GM10266 (cell line): ENCODE measurements at regions not wholly inside any gene's neighbourhood (a gene's known extent, or its start where the extent isn't known, plus 50 kb on each side); places are given as distances from the start of the nearest gene placed in this dataset.

ENCODE experiments used
- DNase-seq: peaks from one replicate; pipeline ENCODE4 v3.0.0; 2012; ENCODE audit errors: extremely low spot score
- CTCF ChIP-seq: IDR thresholded peaks from 2 replicates; pipeline ENCODE4 v1.5.1; 2012; ENCODE audit warnings: mild to moderate bottlenecking, low read depth; ENCODE audit not compliant: control insufficient read depth, insufficient read depth; ENCODE audit errors: missing control alignments

- TF ChIP-seq CTCF, result no peak
- DNase-seq, result no peak
Observed at GRCh38 chr1:194133152-194133551, 946.7 kb upstream of the B3GALT2 start.

- DNase-seq, result no peak
- TF ChIP-seq CTCF, result no peak
Observed at GRCh38 chr1:194118086-194118485, 931.7 kb upstream of the B3GALT2 start.

GRCh38 chr1:194117582-194117981 is 931.2 kb upstream of the B3GALT2 start:
- TF ChIP-seq CTCF, result no peak
- DNase-seq, result no peak

GRCh38 chr1:194114288-194114687 is 927.9 kb upstream of the B3GALT2 start:
- no peak for TF ChIP-seq CTCF
- no peak for DNase-seq

GRCh38 chr1:194105381-194105780 is 919.0 kb upstream of the B3GALT2 start:
- DNase-seq, result no peak
- TF ChIP-seq CTCF, result no peak

- no peak for DNase-seq
- TF ChIP-seq CTCF, result no peak
Observed at GRCh38 chr1:194104247-194104844, 917.9 kb upstream of the B3GALT2 start.

- DNase-seq, result no peak
- TF ChIP-seq CTCF, result no peak
Observed at GRCh38 chr1:194103516-194104246, 917.3 kb upstream of the B3GALT2 start.
